Stomach (tissue), 4 donors: ENCODE measurements at regions not wholly inside any gene's neighbourhood (a gene's known extent, or its start where the extent isn't known, plus 50 kb on each side); places are given as distances from the start of the nearest gene placed in this dataset.

ENCODE experiments used
- POLR2A ChIP-seq, 4 donors: fragments of 450-650 bp; IDR thresholded peaks; one replicate each; pipeline ENCODE4 v1.6.1; 2016; ENCODE audit warnings: antibody characterized with exemption in 4 of 4, control low read depth in 2 of 4, mild to moderate bottlenecking in 1 of 4, moderate library complexity in 1 of 4
- TF ChIP-seq, protein P1 (sequence below), 7 experiments: fragments of 450-650 bp in 4 of 7; fragments of 200-600 bp in 3 of 7; sonication (generic) in 3 of 7; IDR thresholded peaks; one replicate each; pipeline ENCODE4 v1.5.1; 2016 to 2019; ENCODE audit warnings: antibody characterized with exemption in 7 of 7, control low read depth in 2 of 7, mild to moderate bottlenecking in 1 of 7

DNA sequence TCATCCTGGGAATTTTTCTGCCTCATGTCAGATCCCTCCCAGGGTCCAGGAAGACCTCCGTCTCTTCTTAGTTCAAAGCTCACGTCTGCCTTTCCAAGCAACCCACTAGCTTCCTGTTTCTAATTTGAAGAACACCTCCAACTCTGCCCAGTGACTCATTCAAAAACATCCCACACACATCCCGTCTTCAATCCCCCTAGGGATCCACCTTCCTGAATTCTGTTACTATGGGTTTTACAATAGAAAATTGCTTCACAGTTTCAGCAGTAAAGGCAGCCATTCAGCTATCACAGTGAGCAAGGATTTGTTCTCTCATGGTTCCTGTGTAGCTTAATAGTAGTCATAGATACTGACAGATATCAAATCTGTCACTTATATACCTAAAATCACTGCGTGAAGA is 308.3 kb upstream of the CCDC54 start:
- TF ChIP-seq, protein P1, sequence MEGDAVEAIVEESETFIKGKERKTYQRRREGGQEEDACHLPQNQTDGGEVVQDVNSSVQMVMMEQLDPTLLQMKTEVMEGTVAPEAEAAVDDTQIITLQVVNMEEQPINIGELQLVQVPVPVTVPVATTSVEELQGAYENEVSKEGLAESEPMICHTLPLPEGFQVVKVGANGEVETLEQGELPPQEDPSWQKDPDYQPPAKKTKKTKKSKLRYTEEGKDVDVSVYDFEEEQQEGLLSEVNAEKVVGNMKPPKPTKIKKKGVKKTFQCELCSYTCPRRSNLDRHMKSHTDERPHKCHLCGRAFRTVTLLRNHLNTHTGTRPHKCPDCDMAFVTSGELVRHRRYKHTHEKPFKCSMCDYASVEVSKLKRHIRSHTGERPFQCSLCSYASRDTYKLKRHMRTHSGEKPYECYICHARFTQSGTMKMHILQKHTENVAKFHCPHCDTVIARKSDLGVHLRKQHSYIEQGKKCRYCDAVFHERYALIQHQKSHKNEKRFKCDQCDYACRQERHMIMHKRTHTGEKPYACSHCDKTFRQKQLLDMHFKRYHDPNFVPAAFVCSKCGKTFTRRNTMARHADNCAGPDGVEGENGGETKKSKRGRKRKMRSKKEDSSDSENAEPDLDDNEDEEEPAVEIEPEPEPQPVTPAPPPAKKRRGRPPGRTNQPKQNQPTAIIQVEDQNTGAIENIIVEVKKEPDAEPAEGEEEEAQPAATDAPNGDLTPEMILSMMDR (IDR thresholded peaks at IDR 0.05): no peak
- TF ChIP-seq POLR2A (IDR thresholded peaks at IDR 0.05): no peak
